WTC11 (cell line): ENCODE measurements at regions not wholly inside any gene's neighbourhood (a gene's known extent, or its start where the extent isn't known, plus 50 kb on each side); places are given as distances from the start of the nearest gene placed in this dataset.

Source experiments
- ATAC-seq: fragments of 200-7000 bp; cut with Tn5 transposase; 2 replicates; pipeline ENCODE4 v1.10.0; 2021; ENCODE audit warnings: mild to moderate bottlenecking, moderate library complexity
- CTCF ChIA-PET: fragments of 300-600 bp; sonication (Branson Sonifier 250); formaldehyde crosslinking; loops from one replicate; lab custom pipeline; 2021; ENCODE audit warnings: antibody characterized with exemption; lab: Charles Lee
- POLR2A ChIA-PET: fragments of 350-600 bp; sonication (Branson Sonifier 250); formaldehyde crosslinking; loops from one replicate; lab custom pipeline; 2021; ENCODE audit warnings: antibody characterized with exemption; lab: Charles Lee
- DNase-seq: peaks from one replicate; pipeline ENCODE4 v3.0.0; 2021; ENCODE audit warnings: low spot score
- H3K27ac Mint-ChIP-seq: 2 replicates; pipeline ENCODE4 v1.8.0; 2021; ENCODE audit warnings: mixed read lengths
- H3K27me3 Mint-ChIP-seq: 2 replicates; pipeline ENCODE4 v1.8.0; 2021; ENCODE audit warnings: low read depth, mild to moderate bottlenecking, moderate library complexity, mixed read lengths
- H3K36me3 Mint-ChIP-seq: 2 replicates; pipeline ENCODE4 v1.8.0; 2021; ENCODE audit warnings: mixed read lengths
- H3K4me1 Mint-ChIP-seq: 2 replicates; pipeline ENCODE4 v1.8.0; 2022; ENCODE audit warnings: mixed read lengths
- H3K4me3 Mint-ChIP-seq: 2 replicates; pipeline ENCODE4 v1.8.0; 2021; ENCODE audit warnings: mild to moderate bottlenecking, moderate library complexity, mixed read lengths
- H3K9me3 Mint-ChIP-seq: 2 replicates; pipeline ENCODE4 v1.8.0; 2021; ENCODE audit warnings: mixed read lengths
- ARID4B ChIP-seq: sonication (generic); formaldehyde crosslinking; IDR thresholded peaks from 2 replicates; pipeline ENCODE4 v1.8.0; 2023; ENCODE audit warnings: missing genetic modification reagents, mild to moderate bottlenecking, borderline replicate concordance
- ATF2 ChIP-seq: sonication (generic); formaldehyde crosslinking; IDR thresholded peaks from 2 replicates; pipeline ENCODE4 v1.8.1; 2022; ENCODE audit warnings: low read depth, missing genetic modification reagents, borderline replicate concordance
- CDX4 ChIP-seq: fragments of 250-450 bp; sonication (Bioruptor Pico); IDR thresholded peaks from 2 replicates; pipeline ENCODE4 v1.9.0; 2021; ENCODE audit warnings: moderate library complexity, mild to moderate bottlenecking, inconsistent platforms, borderline replicate concordance
- E2F4 ChIP-seq: sonication (generic); formaldehyde crosslinking; IDR thresholded peaks from 2 replicates; pipeline ENCODE4 v1.8.1; 2022; ENCODE audit warnings: low read depth, mild to moderate bottlenecking, moderate library complexity, missing genetic modification reagents, borderline replicate concordance
- ELF4 ChIP-seq: sonication (generic); formaldehyde crosslinking; IDR thresholded peaks from 2 replicates; pipeline ENCODE4 v1.8.1; 2022; ENCODE audit warnings: low read depth, mild to moderate bottlenecking, moderate library complexity, missing genetic modification reagents
- GABPB1 ChIP-seq: sonication (generic); formaldehyde crosslinking; IDR thresholded peaks from 2 replicates; pipeline ENCODE4 v1.8.1; 2023; ENCODE audit warnings: mild to moderate bottlenecking, missing genetic modification reagents
- NR2C2 ChIP-seq: sonication (generic); formaldehyde crosslinking; IDR thresholded peaks from 2 replicates; pipeline ENCODE4 v1.8.0; 2022; ENCODE audit warnings: mild to moderate bottlenecking, missing genetic modification reagents
- PREB ChIP-seq: sonication (generic); formaldehyde crosslinking; IDR thresholded peaks from 2 replicates; pipeline ENCODE4 v1.8.1; 2022; ENCODE audit warnings: mild to moderate bottlenecking, missing genetic modification reagents, moderate library complexity, borderline replicate concordance
- RORB ChIP-seq: fragments of 250-450 bp; sonication (Bioruptor Pico); IDR thresholded peaks from 2 replicates; pipeline ENCODE4 v1.9.0; 2021; ENCODE audit warnings: mild to moderate bottlenecking
- SP1 ChIP-seq: sonication (generic); formaldehyde crosslinking; conservative IDR thresholded peaks from 2 replicates; pipeline ENCODE4 v1.8.1; 2022; ENCODE audit warnings: missing genetic modification reagents
- STAT6 ChIP-seq: sonication (generic); formaldehyde crosslinking; conservative IDR thresholded peaks from 2 replicates; pipeline ENCODE4 v1.8.1; 2023; ENCODE audit warnings: mild to moderate bottlenecking, low read depth, missing genetic modification reagents, moderate library complexity
- ZNF121 ChIP-seq: sonication (generic); formaldehyde crosslinking; IDR thresholded peaks from 2 replicates; pipeline ENCODE4 v1.8.0; 2023; ENCODE audit warnings: missing genetic modification reagents
- ZNF416 ChIP-seq: fragments of 250-450 bp; sonication (Bioruptor Pico); IDR thresholded peaks from 2 replicates; pipeline ENCODE4 v1.9.0; 2021; ENCODE audit warnings: mild to moderate bottlenecking, inconsistent platforms
- ZNF423 ChIP-seq: fragments of 250-450 bp; sonication (Bioruptor Pico); IDR thresholded peaks from 2 replicates; pipeline ENCODE4 v2.1.2; 2022; ENCODE audit warnings: mild to moderate bottlenecking, moderate library complexity
- ZSCAN18 ChIP-seq: fragments of 250-450 bp; sonication (Bioruptor Pico); IDR thresholded peaks from 2 replicates; pipeline ENCODE4 v2.1.2; 2022; ENCODE audit warnings: mild to moderate bottlenecking, moderate library complexity

- TF ChIP-seq STAT6 (CRISPR knock-in tag) = no peak
- no peak for TF ChIP-seq ZSCAN18 (CRISPR knock-in tag)
- TF ChIP-seq E2F4 = no peak
These were observed 260.9 kb upstream of the SOX4 start (continued) for GRCh38 chr6:21332660-21333059.

- H3K27me3 Mint-ChIP-seq = peaks cover 7% of the 10 kb centered on the region; the same call in 1 of the 2 replicates
- CTCF ChIA-PET = interaction anchor here (1.2 kb wide), 1 partner anchor 15 kb away, joined by 3 read pairs; no protein-coding TSS in a partner anchor
- TF ChIP-seq GABPB1 (CRISPR knock-in tag) (peak; percentile 85), RORB (CRISPR knock-in tag) (no peak)
- H3K4me1 Mint-ChIP-seq = peaks cover 6% of the 10 kb centered on the region
- H3K9me3 Mint-ChIP-seq = peaks cover 20% of the 10 kb centered on the region
- no peak overlapping the region for H3K27ac Mint-ChIP-seq
- no peak overlapping the region for H3K4me3 Mint-ChIP-seq
- ATAC-seq (no peak), DNase-seq (no peak)
- no peaks in the 10 kb centered on the region for H3K36me3 Mint-ChIP-seq
- POLR2A ChIA-PET = no interaction called here
These were observed 259.8 kb upstream of the SOX4 start for GRCh38 chr6:21333715-21334114.

GRCh38 chr6:21334651-21335050 lies 258.9 kb upstream of the SOX4 start:
- ATAC-seq = no peak
- ChIA-PET CTCF (interaction anchor here (1.2 kb wide), 1 partner anchor 14 kb away, joined by 3 read pairs; no protein-coding TSS in a partner anchor), POLR2A (no interaction called here)
- DNase-seq = no peak
- peaks cover 20% of the 10 kb centered on the region for H3K9me3 Mint-ChIP-seq
- H3K4me3 Mint-ChIP-seq = no peak overlapping the region
- no peaks in the 10 kb centered on the region for H3K36me3 Mint-ChIP-seq
- H3K27me3 Mint-ChIP-seq = peaks cover 7% of the 10 kb centered on the region; the same call in 1 of the 2 replicates
- H3K27ac Mint-ChIP-seq = no peak overlapping the region
- H3K4me1 Mint-ChIP-seq = no peaks in the 10 kb centered on the region; the same call in 1 of the 2 replicates
- no peak for TF ChIP-seq CDX4
- no peak for TF ChIP-seq ZNF416
- no peak for TF ChIP-seq SP1 (CRISPR knock-in tag)
- TF ChIP-seq ZNF423 = no peak
- no peak for TF ChIP-seq STAT6 (CRISPR knock-in tag)
- no peak for TF ChIP-seq ATF2
- no peak for TF ChIP-seq ARID4B (CRISPR knock-in tag)
- TF ChIP-seq ELF4 (CRISPR knock-in tag) = no peak
- no peak for TF ChIP-seq ZNF121 (CRISPR knock-in tag)
- TF ChIP-seq NR2C2 (CRISPR knock-in tag) = no peak
- no peak for TF ChIP-seq PREB (CRISPR knock-in tag)
